Activated T-helper 9 cell treated with anti-CD3 and anti-CD28 coated beads, Interleukin-2, amount 50 U/mL, for 16 hours (primary cell): ENCODE measurements at regions not wholly inside any gene's neighbourhood (a gene's known extent, or its start where the extent isn't known, plus 50 kb on each side); places are given as distances from the start of the nearest gene placed in this dataset.

Experiments
- DNase-seq: peaks from one replicate; pipeline ENCODE4 v3.0.0-alpha.2; 2020; ENCODE audit warnings: low read depth

DNA sequence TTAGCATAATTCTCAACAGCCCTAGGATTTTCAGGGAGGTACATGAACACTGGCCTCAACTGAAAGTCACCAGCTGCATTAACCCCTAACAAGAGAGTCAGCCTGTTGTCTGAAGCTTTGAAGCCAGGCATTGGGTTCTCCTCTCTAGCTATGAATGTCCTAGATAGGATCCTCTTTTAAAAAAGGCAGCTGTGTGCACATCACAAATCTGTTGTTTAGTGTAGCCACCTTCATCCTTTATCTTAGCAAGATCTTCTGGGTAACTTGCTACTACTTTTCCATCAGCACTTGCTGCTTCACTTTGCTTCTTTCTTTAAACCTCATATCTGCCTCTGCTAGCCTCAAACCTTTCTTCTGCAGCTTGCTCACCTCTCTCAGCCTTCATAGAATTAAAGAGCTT is 1692.1 kb downstream of the EFNB2 start:
- DNase-seq, result no peak

DNA sequence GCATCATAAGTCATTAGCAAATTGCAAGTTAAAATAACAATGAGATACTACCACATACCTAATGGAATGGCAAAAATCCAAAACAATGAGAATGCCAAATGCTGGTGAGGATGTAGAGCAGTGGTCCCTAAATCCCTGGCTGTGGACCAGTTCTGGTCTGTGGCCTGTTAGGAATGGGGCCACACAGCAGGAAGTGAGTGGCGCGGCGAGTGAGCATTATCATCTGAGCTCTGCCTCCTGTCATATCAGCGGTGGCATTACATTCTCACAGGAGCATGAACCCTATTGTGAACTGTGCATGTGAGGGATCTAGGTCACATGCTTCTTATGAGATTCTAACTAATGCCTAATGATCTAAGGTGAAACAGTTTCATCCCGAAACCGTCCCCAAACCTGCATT is 1694.4 kb downstream of the EFNB2 start:
- no peak for DNase-seq

DNA sequence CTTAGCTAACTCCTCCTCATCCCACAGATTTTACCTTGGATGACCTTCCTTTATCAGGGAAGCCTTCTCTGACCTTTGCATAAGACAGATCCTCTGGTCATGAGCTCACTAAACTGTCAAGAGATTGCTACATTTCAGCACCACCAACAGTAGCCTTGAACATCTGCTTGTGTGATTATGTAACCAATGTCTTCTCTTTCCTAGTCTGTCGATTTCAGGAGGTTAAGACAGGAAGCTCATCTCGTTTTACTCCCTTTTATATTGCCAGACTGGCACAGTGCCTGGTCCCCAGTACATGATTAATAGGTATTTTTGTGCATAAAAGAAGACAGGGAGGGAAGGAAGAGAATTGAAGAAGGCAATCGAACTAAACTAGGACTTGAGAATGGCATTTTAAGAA is 1697.7 kb downstream of the EFNB2 start:
- no peak for DNase-seq

DNA sequence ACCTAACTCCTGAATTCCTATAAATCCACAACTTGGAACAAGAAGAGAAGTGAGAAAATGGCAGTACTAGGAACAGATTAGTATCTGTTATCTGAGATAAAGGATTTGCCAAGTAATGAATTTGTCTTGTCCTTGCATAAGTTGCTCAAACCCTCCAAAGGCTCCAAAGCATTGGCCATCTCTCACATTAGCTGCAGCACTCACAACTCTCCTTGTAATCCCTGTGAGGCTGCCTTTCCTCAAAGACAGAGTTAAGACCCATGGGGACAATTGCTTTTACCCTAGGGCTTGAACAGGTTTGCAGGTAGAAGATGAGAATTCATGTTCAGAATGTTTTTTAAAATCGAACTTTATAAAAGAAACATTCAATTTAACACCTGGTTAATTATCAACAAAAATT is 1702.2 kb downstream of the EFNB2 start:
- no peak for DNase-seq

DNA sequence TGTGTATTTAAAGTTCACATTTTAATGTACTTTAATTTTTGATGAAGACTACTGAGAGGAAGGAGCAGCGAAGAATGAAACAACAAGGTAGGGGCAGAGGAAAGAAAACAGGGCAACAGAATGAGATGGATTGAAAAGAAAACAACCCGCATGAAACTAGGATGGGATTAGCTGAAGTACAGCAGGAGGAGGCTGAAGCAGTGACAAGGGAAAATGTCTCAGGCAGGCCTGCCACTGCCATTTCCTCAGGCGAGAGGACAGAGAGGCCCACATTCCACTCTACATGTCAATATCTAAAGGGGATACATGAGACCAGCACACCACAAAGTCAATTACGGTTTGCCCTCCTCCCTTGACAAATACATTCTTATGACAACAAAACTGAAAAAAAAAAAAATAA is 1703.2 kb downstream of the EFNB2 start:
- no peak for DNase-seq

DNA sequence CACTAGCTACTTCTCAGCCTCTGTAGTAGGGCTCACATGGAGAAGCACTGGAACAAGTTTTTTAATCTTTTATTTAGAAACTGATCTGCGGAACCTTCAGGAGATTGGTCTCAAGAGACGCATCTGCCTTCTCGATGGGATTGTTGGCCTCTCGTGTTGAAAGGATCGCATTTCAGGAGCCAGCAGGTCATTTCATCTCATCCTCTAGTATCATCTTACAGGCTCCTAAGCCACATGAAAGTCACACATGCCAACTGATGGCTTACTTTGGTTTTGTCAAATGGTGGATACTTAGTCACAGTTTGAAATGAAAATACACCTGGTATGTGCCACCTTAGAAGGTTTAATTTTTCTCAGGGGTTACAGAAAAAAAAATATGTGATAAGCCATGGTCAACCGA is 1703.6 kb downstream of the EFNB2 start:
- DNase-seq, result no peak

DNA sequence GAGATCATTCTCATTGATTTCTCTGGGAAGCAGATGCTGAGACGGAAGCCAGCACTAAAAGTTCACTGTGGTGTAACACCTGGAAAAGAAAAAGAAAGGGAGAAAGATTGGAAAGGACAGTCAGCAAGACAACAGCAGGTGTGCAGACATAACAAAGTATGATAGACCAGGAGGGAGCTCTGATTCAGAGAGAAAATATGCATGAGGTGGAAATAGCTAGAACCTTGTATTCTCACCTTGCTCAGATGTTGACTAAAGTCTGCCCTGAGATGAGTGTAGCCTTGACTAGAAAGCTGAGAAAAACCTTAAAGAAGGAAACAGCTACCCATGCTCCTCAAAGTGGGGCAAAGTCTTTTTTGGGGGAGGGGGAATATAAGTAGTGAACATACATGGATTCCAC is 1711.8 kb downstream of the EFNB2 start:
- DNase-seq, result no peak

DNA sequence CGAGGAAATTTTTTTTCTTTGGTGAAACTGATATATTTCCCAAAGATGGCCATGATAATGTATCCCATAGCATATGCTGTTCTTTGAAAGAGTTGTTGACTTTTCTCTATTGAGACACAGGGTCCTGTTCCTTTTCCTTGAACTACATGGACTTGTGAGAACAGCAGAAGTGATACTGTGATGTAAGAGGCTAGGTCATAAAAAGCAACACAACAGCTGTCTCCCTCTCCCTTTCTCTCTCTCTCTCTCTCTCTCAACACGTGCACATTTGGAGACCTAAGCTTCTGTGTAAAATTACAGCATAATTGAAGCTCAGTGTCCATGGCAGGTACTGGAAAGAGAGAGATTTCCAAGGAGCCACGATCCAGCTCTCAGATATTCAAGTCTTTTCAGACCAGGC is 1712.4 kb downstream of the EFNB2 start:
- DNase-seq, result no peak

DNA sequence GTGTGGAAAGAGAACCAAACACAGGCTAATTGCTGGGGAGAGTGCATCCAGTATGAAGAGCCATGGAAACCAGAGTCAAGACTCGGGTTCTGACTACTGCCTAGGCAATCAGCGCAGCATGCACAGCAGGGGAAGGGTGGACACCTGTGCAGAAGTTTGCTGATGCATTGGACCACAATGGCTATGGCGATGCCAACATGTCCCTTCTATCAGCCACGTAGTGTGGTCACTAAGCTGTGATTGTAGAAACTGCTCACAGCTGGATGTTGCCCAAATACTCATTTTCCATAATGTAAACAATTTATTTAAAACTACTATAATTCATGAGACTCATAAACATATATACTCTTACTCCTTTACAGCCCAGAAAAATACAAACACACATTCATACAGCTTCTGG is 1718.2 kb downstream of the EFNB2 start:
- no peak for DNase-seq

DNA sequence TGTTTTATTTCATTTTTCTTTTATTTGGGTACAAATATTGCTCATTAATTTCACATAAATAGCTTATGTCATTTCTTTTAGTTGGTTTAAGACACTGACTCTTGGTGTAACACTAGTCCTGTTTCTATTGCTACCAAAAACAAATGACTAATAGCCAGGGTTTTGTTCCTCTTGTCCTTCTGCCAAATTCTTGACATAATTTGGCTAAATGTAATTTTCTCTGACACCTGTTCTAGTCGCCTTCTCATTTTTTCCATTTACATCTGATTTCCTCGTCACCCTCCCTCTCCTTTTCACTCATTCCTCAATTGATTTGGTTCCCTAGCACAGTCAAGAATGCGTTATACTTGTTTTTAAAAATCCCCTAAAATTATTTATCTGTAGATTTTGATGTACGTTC is 1718.7 kb downstream of the EFNB2 start:
- DNase-seq, result no peak

DNA sequence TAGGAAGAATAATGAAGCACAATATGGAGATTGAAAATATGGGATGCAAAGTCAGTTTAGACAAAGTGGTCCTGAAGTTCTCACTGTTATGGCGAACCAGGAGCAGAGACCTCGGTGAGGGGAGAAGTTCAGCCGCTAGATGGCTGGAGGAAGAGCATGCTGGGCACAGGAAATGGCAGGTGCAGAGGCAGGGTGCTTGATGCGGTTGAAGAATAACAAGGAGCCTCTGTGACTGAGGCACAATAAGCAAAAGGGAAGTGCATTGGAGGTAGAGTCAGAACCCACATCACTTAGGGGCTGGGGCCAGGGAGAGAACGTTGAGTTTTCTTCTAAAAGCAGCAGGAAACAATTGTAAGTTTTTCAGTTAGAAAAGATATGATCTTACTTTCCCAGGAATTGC is 1725.2 kb downstream of the EFNB2 start:
- DNase-seq, result no peak

DNA sequence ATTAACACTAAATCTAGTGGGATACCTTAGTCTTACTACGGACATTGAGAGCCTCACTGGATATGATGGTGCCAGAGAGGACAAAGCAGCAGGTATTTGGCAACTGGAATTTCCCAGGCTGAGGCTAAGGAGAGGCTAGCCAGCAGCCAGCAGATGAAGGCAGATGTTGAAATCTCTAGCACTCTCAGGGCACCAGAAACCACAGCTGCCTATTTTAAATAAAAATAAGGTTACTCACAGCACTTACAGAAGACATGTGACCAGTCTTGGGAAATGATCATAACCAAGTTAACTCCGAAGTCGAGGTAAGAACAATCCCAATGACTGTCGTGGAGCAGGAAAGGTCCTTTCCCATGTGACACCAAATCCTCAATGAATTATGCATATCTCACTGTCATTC is 1726.0 kb downstream of the EFNB2 start:
- DNase-seq, result no peak

DNA sequence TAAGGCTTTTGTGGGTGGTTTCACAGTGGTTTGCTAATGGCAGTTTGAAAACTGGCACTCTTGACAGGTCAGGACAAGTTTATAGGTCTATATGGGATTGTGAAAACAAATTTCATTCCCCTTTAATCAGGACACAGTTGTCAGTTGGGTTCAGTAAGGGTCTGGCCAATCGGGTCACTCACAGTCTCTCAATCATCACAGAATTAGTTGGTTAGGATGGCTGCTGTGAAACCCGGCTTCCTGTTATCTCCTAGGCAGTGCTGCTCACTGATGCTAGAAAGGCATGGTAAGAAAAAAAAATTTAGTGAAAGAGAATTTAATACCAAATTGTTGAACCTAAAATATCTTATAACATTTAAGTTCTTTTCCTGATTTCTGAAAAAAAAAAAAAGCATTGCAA is 1730.1 kb downstream of the EFNB2 start:
- no peak for DNase-seq

DNA sequence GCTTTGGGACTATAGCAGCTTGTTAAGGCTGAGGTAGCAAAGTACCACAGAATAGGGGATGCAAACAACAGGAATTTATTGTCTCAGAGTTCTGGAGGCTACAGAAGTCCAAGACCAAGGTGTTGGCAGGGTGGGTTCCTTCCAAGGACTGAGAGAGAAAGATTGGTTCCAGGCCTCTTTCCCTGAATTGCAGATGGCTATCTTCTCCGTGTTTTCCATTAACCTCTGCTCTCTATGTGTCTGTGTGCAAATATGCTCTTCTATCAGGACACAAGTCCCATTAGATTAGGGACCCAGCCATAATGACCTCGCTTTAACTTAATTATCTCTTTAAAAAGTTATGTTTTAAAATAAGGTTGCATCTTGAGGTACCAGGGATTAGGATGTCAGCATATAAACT is 1732.9 kb upstream of the SLC10A2 start:
- DNase-seq, result no peak

DNA sequence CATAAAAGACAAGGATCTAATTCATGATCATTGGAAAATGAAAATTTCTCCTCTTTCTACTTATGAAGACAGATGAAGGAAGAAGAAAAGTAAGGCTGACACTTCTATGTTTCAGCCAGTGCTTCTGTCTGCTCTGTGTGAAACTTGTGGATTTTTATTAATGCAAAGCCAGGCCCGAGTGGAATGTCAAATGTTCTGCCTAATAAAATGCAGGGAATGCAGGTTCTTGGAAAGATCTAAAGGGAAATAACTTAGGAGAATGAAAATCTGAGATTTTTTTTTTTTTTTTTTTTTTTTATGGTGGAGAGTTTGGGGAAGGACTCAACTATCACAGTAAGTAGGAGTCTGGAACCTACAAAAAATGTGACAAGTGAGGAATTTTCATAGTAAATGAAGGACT is 1732.3 kb upstream of the SLC10A2 start:
- no peak for DNase-seq

DNA sequence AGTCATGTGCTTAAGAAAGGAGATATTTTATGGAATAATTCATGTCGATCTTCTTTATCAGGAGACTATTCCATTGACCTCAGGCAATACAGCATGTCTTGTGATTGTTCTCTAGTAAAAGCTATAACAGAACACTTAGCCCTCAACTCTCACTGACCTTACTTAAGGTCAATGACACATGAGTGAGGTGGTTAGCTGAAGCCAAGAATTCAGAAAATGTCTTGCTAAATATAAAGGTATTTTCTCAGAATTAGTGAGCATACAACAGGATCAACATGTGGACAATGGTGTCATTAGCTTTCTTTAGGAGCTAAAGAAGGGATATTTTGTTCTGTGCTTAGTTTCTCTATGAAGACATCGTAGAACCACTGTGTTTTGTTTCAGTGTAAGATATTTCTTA is 1730.4 kb upstream of the SLC10A2 start:
- no peak for DNase-seq

DNA sequence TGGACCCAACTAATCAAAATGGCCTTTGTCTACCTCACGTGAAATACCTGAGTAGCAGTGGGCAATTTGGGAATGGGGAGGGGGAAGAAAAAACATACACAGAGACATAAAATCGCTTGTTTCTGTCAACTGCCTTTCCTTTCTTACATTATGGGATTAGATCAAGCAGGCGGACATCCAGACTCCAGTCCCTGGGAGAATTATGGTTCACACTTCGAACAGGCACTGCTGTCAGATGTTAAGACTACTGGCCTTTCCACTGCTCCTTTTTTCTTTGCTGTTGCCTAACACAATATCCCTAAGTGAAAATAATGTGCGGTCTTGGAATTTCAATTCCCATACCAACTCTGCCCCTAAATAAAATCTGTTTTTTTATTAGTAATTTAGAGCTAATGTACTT is 1719.7 kb upstream of the SLC10A2 start:
- DNase-seq, result no peak

DNA sequence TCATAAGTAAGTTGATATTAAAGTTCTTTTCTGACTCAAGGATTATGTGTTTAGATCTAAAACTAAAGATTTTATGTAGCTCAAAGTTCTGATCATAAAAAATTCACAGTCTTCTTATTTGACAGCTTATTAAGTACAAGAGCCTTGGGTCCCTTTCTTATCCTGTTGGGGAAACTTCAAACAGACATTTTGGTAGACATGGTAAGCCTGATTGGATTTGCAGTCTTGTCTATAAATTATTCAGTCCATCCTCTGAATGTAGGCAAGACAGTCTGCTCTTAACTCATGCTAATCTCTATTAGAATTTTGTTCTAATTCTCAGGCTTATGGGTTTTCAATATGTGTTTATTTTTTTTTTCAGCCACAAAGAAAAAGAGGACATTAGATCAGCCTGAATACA is 1718.7 kb upstream of the SLC10A2 start:
- DNase-seq, result no peak

DNA sequence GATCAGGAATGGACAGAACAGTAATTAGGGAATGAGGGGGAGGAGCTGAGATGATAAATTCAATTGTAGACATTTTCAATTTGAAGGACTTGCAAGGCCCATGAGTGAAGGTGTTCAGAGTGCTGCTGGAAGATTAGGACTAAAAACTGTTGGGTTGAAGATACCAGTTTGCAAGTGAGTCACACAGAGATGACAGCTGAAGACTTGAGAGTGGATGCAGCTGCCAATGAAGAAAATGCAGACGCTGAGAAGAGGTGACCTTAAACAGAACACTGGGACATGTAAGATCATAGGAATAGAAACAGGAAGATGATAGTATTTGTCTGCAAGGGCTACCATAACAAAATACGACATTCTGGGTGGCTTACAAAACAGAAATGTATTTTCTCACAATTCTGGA is 1716.5 kb upstream of the SLC10A2 start:
- DNase-seq, result no peak

DNA sequence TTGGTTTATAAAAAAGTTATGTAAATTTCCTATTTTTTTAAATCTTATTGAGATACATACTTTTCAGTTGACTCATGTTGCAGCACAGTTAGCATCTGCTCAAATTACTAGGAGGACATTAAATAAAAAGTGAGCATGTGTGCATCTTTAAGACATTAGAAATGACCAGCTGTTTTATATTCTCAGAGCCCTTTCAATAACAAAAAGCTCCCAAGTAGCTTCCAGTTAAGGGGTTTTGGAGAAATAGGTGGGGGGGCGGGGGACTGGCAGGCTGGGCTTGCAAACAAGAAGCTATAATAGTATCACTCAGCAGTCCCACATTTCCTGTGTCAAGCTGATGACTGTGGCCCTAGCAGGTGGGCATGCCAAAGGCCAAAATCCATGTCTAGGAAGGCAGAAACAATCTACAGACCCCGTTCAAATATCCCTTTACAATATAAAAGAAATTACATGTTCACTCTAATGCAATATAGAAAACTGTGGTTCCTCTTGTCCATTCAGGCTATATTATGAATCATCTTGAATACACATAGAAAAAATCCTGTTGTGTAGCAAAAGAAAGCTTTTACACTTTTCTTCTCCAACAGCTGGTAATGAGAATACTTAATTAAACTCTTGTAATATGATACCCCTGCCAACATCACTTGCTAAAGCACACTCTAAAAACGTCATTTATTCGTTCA is 1713.2 kb upstream of the SLC10A2 start:
- DNase-seq, result no peak

DNA sequence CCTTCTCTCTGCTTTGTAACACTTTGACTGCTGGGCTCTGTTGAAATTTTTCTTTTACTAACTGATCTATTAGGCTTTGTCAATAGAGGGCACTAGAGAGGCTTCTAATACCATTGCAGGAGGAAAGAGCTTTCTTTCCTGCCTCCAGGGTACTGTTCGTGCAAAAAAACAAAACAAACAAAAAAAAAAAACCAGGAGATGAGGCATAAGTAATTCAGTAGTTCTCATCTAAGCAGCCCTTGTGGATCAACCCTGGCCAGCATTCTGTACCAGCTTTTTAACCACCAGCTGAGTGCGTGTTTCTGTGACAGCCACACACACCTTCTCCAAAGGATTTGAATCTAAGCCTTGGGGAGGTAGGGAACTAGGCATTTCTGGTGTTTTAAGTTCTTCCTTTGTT is 1707.6 kb upstream of the SLC10A2 start:
- no peak for DNase-seq

DNA sequence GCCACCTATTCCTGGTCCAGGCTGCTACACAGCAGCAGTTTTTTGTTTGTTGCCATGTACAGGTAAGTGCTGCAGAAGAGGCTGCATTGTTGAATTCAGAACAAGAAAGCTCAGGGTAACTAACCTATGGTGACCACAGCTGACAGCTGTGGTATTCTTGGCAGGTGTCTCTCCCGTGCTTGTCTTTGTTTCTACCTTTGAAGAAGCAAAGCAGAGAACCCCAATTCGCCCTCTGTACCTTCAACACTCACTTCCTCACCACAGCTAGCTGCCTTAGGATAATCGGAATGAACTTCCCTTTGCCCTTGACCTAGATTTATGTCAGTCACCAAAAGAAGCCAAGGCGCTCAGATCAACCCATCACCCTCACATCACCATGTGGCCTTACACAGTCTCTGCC is 1703.3 kb upstream of the SLC10A2 start:
- no peak for DNase-seq

DNA sequence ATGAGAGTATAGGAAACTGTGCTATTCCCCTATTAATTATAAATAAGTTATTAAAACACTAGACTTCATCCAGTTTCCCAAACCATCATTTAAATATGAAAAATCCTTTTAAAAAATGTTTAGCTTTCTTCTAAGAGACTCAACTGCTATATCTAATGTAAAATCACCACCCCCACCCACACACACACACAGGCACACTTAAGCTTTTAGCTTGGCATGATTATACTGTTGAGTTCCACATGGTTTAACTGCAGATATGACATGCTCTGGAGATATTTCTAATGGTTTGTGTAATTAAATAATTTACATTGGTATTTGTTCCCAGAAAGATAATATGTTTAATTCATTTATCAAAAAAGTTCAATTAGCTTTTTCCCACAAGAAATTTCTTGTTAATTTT is 1700.1 kb upstream of the SLC10A2 start:
- DNase-seq, result no peak

DNA sequence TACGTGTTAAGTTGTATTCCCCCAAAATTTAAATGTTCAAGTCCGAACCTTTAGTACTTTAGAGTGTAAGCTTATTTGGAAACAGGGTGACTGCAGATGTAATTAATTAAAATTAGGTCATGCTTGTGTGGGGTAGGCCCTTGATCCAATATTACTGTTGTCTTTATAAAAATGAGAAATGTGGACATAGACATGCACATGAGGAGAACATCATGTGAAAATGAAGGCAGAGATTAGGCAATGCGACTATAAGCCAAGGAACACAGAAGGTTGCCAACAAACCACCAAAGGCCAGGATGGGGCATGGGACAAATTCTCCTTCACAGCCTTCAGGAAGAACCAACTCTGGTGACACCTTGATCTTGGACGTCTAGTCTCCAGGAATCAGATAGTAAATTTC is 1698.4 kb upstream of the SLC10A2 start:
- no peak for DNase-seq

DNA sequence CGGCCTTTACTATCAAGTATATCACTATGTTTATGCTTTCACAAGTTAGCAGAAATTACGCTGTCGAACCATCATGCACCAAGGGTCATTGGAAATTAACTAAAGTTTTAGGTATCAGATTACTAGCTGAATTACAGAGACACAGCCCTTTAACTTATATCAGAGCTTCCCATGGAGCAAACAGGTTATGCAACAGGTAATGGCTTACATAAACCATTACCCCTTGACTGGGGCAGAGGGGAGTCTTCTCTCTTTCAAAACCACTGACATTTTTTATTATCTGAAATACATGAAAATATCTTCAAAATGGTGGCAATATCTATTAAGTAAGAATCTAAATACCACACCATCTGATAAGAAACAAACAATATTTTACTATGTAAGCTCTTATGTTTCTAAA is 1692.9 kb upstream of the SLC10A2 start:
- no peak for DNase-seq
